ENCODE measurements at regions not wholly inside any gene's neighbourhood (a gene's known extent, or its start where the extent isn't known, plus 50 kb on each side); places are given as distances from the start of the nearest gene placed in this dataset.

GRCh38 chr11:128098781-128099180, 488.6 kb downstream of the ETS1 start:
- intact Hi-C loops (cut with DNase I): no loop called here
- DNase-seq: no peak
- no peak for ATAC-seq (ENCODE audit: poor library complexity)

GRCh38 chr11:128095466-128095981, 491.8 kb downstream of the ETS1 start:
- DNase-seq (no peak), ATAC-seq (ENCODE audit: poor library complexity) (no peak)
- intact Hi-C loops (cut with DNase I): no loop called here

GRCh38 chr11:128093689-128094088, 493.7 kb downstream of the ETS1 start:
- intact Hi-C loops (cut with DNase I): no loop called here
- ATAC-seq (ENCODE audit: poor library complexity): no peak
- no peak for DNase-seq

DNA sequence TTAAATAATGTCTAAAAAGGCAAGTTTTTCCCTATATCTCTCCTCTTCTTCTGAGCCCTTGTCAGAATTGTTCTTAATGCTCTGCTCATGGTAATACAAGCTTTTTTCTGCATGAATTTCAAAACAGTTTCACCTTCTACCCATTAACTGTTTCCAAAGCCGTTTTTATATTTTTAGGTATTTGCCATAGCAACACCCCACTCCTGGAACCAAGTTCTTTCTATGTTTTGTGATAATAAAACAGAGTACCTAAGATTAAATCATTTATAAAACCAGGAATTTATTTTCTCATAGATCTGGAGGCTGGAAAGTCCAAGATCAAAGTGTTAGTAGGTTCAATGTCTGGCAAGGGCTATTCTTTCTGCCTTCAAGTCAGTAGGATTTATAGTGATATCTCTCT, 497.4 kb downstream of the ETS1 start:
- ATAC-seq (ENCODE audit: poor library complexity) (no peak), DNase-seq (no peak)
- intact Hi-C loops (cut with DNase I): no loop called here

- ATAC-seq (ENCODE audit: poor library complexity) (no peak), DNase-seq (no peak)
- intact Hi-C loops (cut with DNase I): no loop called here
These were observed 500.6 kb downstream of the ETS1 start for GRCh38 chr11:128086794-128087193.

DNA sequence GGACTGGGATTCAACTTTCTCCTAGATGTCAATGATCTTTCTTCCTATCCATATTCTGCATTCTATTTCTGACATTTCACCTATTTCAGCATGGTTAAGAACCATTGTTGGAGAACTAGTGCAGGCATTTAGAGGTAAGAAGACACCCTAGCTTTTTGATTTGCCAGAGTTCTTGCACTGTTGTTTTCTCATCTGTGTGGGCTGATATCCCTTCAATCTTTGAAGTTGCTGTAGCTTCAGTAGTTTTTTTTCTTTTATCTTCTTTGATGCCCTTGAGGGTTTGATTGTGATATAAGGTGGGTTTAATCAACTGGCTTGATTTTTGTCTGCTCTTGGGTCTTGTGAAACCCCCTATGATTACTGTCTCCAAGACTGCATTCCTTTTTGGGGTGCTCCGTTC, 502.1 kb downstream of the ETS1 start:
- ATAC-seq (ENCODE audit: poor library complexity) (no peak), DNase-seq (no peak)
- intact Hi-C loops (cut with DNase I): no loop called here

- no peak for ATAC-seq (ENCODE audit: poor library complexity)
- no peak for DNase-seq
These were observed 504.8 kb downstream of the ETS1 start for GRCh38 chr11:128082574-128082973.

DNA sequence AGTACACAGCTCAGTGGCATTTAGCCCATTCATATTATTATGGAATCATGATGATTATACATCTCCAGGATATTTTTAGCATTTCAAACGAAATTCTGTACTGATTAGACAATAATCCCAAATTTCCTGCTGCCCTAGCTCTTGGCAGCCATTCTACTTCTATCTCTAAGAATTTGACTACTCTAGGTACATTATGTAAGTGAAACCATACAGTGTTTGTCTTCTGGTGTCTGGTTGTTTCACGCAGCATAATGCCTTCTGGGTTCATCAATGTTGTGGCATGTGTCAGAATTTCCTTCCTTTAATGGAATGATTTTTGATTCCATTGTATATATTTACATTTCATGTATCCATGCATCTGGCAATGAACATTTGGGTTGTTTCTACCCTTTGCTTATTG, 517.7 kb downstream of the ETS1 start:
- ATAC-seq (ENCODE audit: poor library complexity) (no peak), DNase-seq (no peak)
- intact Hi-C loops (cut with DNase I): no loop called here

More at GRCh38 chr11:128082574-128082973, 504.8 kb downstream of the ETS1 start:
- intact Hi-C loops (cut with DNase I): no loop called here

GRCh38 chr11:128067780-128068179, 519.6 kb downstream of the ETS1 start:
- intact Hi-C loops (cut with DNase I): no loop called here
- DNase-seq (no peak), ATAC-seq (ENCODE audit: poor library complexity) (no peak)

GRCh38 chr11:128066399-128066798, 521.0 kb downstream of the ETS1 start:
- ATAC-seq (ENCODE audit: poor library complexity) (no peak), DNase-seq (no peak)
- intact Hi-C loops (cut with DNase I): no loop called here

GRCh38 chr11:128061281-128061871, 526.0 kb downstream of the ETS1 start:
- DNase-seq (no peak), ATAC-seq (ENCODE audit: poor library complexity) (no peak)
- intact Hi-C loops (cut with DNase I): no loop called here

- ATAC-seq (ENCODE audit: poor library complexity) (no peak), DNase-seq (no peak)
- intact Hi-C loops (cut with DNase I): no loop called here
These were observed 528.7 kb downstream of the ETS1 start for GRCh38 chr11:128058580-128059208.

GRCh38 chr11:128057786-128058395, 529.5 kb downstream of the ETS1 start:
- ATAC-seq (ENCODE audit: poor library complexity): no peak
- intact Hi-C loops (cut with DNase I): no loop called here

DNA sequence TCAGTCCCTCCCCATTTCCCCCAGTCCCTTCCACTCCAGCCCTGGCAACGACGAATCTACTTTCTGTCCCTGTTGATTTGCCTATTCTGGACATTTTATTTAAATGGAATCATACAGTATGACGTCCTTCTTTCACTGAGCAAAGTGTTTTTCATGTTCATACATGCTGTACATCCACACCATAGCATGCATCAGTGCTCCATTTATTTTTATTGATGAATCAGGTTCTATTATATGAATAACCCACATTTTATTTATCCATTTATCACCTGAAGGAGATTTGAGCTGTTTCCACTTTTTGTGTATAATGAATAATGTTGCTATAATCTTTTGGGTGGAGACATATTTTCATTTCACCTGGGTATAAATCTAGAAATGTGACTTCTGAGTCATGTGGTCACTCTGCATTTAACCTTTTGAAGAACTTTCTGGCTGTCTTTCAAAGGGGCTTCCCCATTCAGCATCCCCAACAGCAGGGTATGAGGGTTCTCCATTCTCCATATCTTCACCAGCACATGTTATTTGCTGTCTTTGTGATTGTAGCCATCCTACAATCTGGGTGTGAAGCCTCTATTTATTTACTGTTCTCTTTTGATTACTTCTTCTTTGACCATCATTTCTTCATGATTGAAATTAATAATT, 531.7 kb downstream of the ETS1 start:
- no peak for DNase-seq
- no peak for ATAC-seq (ENCODE audit: poor library complexity)
- intact Hi-C loops (cut with DNase I): no loop called here

More at GRCh38 chr11:128057786-128058395, 529.5 kb downstream of the ETS1 start:
- no peak for DNase-seq

- DNase-seq: no peak
- intact Hi-C loops (cut with DNase I): no loop called here
- no peak for ATAC-seq (ENCODE audit: poor library complexity)
These were observed 533.1 kb downstream of the ETS1 start for GRCh38 chr11:128053981-128054931.

GRCh38 chr11:128052912-128053641, 534.3 kb downstream of the ETS1 start:
- intact Hi-C loops (cut with DNase I): no loop called here
- DNase-seq: no peak
- no peak for ATAC-seq (ENCODE audit: poor library complexity)

DNA sequence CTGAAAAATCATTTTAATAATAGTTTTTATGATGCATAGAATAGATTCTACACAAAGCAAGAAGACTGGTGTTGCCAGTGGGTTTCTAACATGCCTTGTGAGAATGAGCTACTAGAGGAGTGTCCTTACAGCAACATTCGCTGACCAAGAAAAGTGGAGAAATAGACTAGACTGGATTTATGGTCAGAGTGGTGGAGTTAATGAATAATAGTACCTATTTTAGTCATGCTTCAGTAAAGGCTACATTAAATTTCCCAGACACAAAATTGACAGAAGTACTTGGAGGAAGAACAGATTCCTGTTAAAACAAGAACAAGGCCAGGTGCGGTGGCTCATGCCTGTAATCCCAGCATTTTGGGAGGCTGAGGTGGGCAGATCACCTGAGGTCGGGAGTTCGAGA, 539.2 kb downstream of the ETS1 start:
- DNase-seq (no peak), ATAC-seq (ENCODE audit: poor library complexity) (no peak)
- intact Hi-C loops (cut with DNase I): no loop called here

GRCh38 chr11:128047026-128047425, 540.3 kb downstream of the ETS1 start:
- DNase-seq (no peak), ATAC-seq (ENCODE audit: poor library complexity) (no peak)
- intact Hi-C loops (cut with DNase I): no loop called here
